ENCODE measurements at regions not wholly inside any gene's neighbourhood (a gene's known extent, or its start where the extent isn't known, plus 50 kb on each side); places are given as distances from the start of the nearest gene placed in this dataset.

- DNase-seq (ENCODE audit: low spot score), result no peak
- TF ChIP-seq, protein P1, sequence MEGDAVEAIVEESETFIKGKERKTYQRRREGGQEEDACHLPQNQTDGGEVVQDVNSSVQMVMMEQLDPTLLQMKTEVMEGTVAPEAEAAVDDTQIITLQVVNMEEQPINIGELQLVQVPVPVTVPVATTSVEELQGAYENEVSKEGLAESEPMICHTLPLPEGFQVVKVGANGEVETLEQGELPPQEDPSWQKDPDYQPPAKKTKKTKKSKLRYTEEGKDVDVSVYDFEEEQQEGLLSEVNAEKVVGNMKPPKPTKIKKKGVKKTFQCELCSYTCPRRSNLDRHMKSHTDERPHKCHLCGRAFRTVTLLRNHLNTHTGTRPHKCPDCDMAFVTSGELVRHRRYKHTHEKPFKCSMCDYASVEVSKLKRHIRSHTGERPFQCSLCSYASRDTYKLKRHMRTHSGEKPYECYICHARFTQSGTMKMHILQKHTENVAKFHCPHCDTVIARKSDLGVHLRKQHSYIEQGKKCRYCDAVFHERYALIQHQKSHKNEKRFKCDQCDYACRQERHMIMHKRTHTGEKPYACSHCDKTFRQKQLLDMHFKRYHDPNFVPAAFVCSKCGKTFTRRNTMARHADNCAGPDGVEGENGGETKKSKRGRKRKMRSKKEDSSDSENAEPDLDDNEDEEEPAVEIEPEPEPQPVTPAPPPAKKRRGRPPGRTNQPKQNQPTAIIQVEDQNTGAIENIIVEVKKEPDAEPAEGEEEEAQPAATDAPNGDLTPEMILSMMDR (IDR thresholded peaks at IDR 0.05), result no peak
- Histone ChIP-seq H3K9me3 (no peaks in the 10 kb centered on the region), H3K27me3 (no peaks in the 10 kb centered on the region), H3K4me3 (no peak overlapping the region), H3K4me1 (no peaks in the 10 kb centered on the region), H3K36me3 (no peaks in the 10 kb centered on the region), H3K27ac (no peak overlapping the region)
These were observed 597.9 kb upstream of the KIRREL3 start for GRCh38 chr11:127598476-127598875.

GRCh38 chr11:127596433-127596832 is 595.9 kb upstream of the KIRREL3 start:
- H3K36me3 ChIP-seq, result no peaks in the 10 kb centered on the region
- no peak for DNase-seq (ENCODE audit: low spot score)
- TF ChIP-seq, protein P1 (IDR thresholded peaks at IDR 0.05), result no peak
- H3K27me3 ChIP-seq, result no peaks in the 10 kb centered on the region
- H3K27ac ChIP-seq, result no peak overlapping the region
- H3K4me1 ChIP-seq, result no peaks in the 10 kb centered on the region
- no peaks in the 10 kb centered on the region for H3K9me3 ChIP-seq
- no peak overlapping the region for H3K4me3 ChIP-seq

- Histone ChIP-seq H3K27me3 (no peaks in the 10 kb centered on the region), H3K4me3 (no peak overlapping the region), H3K36me3 (no peaks in the 10 kb centered on the region), H3K4me1 (no peaks in the 10 kb centered on the region), H3K9me3 (no peaks in the 10 kb centered on the region), H3K27ac (no peak overlapping the region)
- TF ChIP-seq, protein P1 (IDR thresholded peaks at IDR 0.05), result no peak
- no peak for DNase-seq (ENCODE audit: low spot score)
These were observed 591.8 kb upstream of the KIRREL3 start for GRCh38 chr11:127592371-127592770.

GRCh38 chr11:127590314-127590713 is 589.7 kb upstream of the KIRREL3 start:
- Histone ChIP-seq H3K4me1 (no peaks in the 10 kb centered on the region), H3K9me3 (no peaks in the 10 kb centered on the region), H3K27me3 (no peaks in the 10 kb centered on the region), H3K36me3 (no peaks in the 10 kb centered on the region), H3K27ac (no peak overlapping the region), H3K4me3 (no peak overlapping the region)
- no peak for DNase-seq (ENCODE audit: low spot score)
- TF ChIP-seq, protein P1 (IDR thresholded peaks at IDR 0.05), result no peak

DNA sequence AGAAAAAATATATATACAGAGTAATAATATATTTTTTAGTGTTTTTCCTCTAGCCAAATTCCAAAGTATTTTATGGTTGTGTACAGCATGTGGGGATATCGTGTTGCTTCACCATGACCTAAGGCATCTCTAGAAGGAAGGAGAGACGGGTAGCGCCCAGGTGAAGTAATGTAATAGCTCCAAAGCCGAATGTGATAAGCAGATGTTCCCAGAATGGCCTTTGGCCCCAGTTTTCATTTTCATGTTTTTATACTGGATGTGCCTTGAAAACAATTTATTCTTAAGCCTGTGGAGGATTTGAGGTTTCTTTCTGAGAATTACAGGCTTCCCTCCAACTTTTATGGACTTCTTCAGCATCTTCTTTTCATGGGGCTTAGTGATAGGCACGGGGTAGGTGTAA is 587.9 kb upstream of the KIRREL3 start:
- Histone ChIP-seq H3K36me3 (no peaks in the 10 kb centered on the region), H3K4me3 (no peak overlapping the region), H3K27me3 (no peaks in the 10 kb centered on the region), H3K9me3 (no peaks in the 10 kb centered on the region), H3K4me1 (no peaks in the 10 kb centered on the region), H3K27ac (no peak overlapping the region)
- TF ChIP-seq, protein P1 (IDR thresholded peaks at IDR 0.05), result no peak
- no peak for DNase-seq (ENCODE audit: low spot score)

DNA sequence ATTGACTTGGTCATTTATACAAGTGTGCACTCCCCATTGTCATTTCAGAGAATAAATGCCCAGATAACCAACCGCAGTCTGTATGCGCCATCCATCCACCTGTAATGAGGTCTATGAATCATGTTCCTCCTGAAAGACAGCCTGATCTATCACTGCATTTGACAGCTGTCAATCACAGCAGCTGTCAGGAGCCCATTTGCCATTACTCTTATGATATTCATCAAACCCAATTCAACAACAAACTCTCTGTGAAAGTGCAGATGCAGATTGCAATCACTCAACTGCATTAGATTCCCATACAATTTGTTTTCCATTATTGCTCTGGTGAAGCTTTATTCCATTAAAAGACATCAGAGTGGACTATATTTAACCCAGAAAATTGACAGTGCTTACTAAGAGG is 586.9 kb upstream of the KIRREL3 start:
- Histone ChIP-seq H3K27ac (no peak overlapping the region), H3K4me3 (no peak overlapping the region), H3K36me3 (no peaks in the 10 kb centered on the region), H3K27me3 (no peaks in the 10 kb centered on the region), H3K4me1 (no peaks in the 10 kb centered on the region), H3K9me3 (no peaks in the 10 kb centered on the region)
- TF ChIP-seq, protein P1 (IDR thresholded peaks at IDR 0.05), result no peak
- DNase-seq (ENCODE audit: low spot score), result no peak

All from right atrium auricular region (tissue), 2 donors.